ENCODE measurements at regions not wholly inside any gene's neighbourhood (a gene's known extent, or its start where the extent isn't known, plus 50 kb on each side); places are given as distances from the start of the nearest gene placed in this dataset. TPM values are rescaled to one million over a fixed set of nuclear protein-coding genes. Genes with fewer than 3 reads are reported as not detected.

Small RNAs in the stretch of these regions (small RNA-seq; reads per million reads assigned to genes)
- gene PARP4P3 (ENCODE audit: low replicate concordance), result not detected

All from spinal cord (tissue), 1 donor.